ENCODE measurements at regions not wholly inside any gene's neighbourhood (a gene's known extent, or its start where the extent isn't known, plus 50 kb on each side); places are given as distances from the start of the nearest gene placed in this dataset.

DNA sequence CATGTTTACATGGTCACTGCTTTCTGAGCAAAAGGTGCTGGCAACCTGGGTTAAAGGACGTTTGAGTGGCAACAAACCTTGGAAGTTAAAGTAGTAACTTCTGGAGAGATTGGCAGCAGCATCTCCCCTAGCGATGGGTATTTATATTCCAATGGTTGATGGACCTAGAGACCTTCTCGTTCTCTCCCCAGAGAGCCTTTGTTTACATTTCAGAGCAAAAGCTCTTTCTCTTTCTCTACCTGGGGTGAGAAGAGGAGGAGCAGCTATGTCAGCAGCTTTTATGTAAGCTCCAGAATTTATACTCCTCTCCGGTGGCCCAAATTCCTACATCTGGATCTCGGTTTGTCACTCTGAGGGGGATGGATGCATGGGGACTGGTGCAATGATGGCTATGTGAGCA, 213.7 kb upstream of the ARL4C start:
- no peak overlapping the region for H3K27ac Mint-ChIP-seq
- DNase-seq: no peak

DNA sequence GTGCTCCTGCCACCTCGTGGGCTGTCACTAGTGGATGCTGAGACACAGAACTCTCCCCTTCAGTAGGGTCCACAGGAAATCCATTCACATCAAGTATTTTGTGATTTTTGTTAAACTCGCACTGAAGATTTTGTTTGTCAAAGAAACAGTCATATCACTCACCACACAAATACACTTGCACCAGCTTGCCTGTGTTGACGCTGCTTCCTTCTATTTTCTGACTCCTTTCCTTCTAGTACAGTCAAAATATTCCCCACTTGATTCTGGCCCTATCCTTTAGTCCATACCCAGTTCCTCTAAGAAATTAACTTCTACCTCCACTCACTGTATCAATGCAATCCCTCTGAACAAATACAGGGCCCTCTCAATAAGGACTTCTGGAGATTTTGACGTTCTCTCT, 213.2 kb upstream of the ARL4C start:
- no peaks in the 10 kb centered on the region for H3K27me3 Mint-ChIP-seq

More for the DNA sequence above, 213.7 kb upstream of the ARL4C start:
- Histone ChIP-seq H3K4me3 (ENCODE audit: low read depth, low read length) (no peak overlapping the region), H3K9me3 (ENCODE audit: control insufficient read depth in 2 of 2, low read length in 2 of 2) (no peaks in the 10 kb centered on the region), H3K27me3 (ENCODE audit: control insufficient read depth, insufficient read depth, low read length) (peaks cover 2% of the 10 kb centered on the region), H3K36me3 (ENCODE audit: control insufficient read depth, insufficient read depth, low read length) (no peaks in the 10 kb centered on the region), H3K27ac (ENCODE audit: insufficient read depth, low read length, poor library complexity, severe bottlenecking) (no peak overlapping the region), H3K4me1 (ENCODE audit: control insufficient read depth, insufficient read depth, low read length, poor library complexity, severe bottlenecking) (no peaks in the 10 kb centered on the region)
- ATAC-seq (ENCODE audit: low read depth in 2 of 2): no peak
- Mint-ChIP-seq H3K9me3 (peaks cover 0 to 4% (median 0%) of the 10 kb centered on the region in 7 donors), H3K4me3 (no peak overlapping the region), H3K27me3 (no peaks in the 10 kb centered on the region), H3K4me1 (no peaks in the 10 kb centered on the region), H3K36me3 (no peaks in the 10 kb centered on the region)

GRCh38 chr2:234708717-234709116, 211.8 kb upstream of the ARL4C start:
- Mint-ChIP-seq H3K4me3 (no peak overlapping the region), H3K36me3 (no peaks in the 10 kb centered on the region), H3K27ac (no peak overlapping the region), H3K9me3 (peaks cover 0 to 4% (median 0%) of the 10 kb centered on the region in 7 donors), H3K4me1 (no peaks in the 10 kb centered on the region), H3K27me3 (no peaks in the 10 kb centered on the region)
- Histone ChIP-seq H3K27ac (ENCODE audit: insufficient read depth, low read length, poor library complexity, severe bottlenecking) (no peak overlapping the region), H3K27me3 (ENCODE audit: control insufficient read depth, insufficient read depth, low read length) (peaks cover 2% of the 10 kb centered on the region), H3K9me3 (ENCODE audit: control insufficient read depth in 2 of 2, low read length in 2 of 2) (no peaks in the 10 kb centered on the region), H3K4me1 (ENCODE audit: control insufficient read depth, insufficient read depth, low read length, poor library complexity, severe bottlenecking) (no peaks in the 10 kb centered on the region), H3K36me3 (ENCODE audit: control insufficient read depth, insufficient read depth, low read length) (no peaks in the 10 kb centered on the region), H3K4me3 (ENCODE audit: low read depth, low read length) (no peak overlapping the region)
- ATAC-seq (ENCODE audit: low read depth in 2 of 2) (no peak), DNase-seq (no peak)

More for the DNA sequence above, 213.2 kb upstream of the ARL4C start:
- Mint-ChIP-seq H3K27ac (no peak overlapping the region), H3K9me3 (peaks cover 0 to 4% (median 0%) of the 10 kb centered on the region in 7 donors), H3K4me1 (no peaks in the 10 kb centered on the region), H3K36me3 (no peaks in the 10 kb centered on the region), H3K4me3 (no peak overlapping the region)
- no peak overlapping the region for H3K4me3 ChIP-seq (ENCODE audit: low read depth, low read length)
- peaks cover 2% of the 10 kb centered on the region for H3K27me3 ChIP-seq (ENCODE audit: control insufficient read depth, insufficient read depth, low read length)
- H3K36me3 ChIP-seq (ENCODE audit: control insufficient read depth, insufficient read depth, low read length): no peaks in the 10 kb centered on the region
- DNase-seq: no peak
- no peak for ATAC-seq (ENCODE audit: low read depth in 2 of 2)
- no peaks in the 10 kb centered on the region for H3K4me1 ChIP-seq (ENCODE audit: control insufficient read depth, insufficient read depth, low read length, poor library complexity, severe bottlenecking)
- no peaks in the 10 kb centered on the region for H3K9me3 ChIP-seq (ENCODE audit: control insufficient read depth in 2 of 2, low read length in 2 of 2)
- no peak overlapping the region for H3K27ac ChIP-seq (ENCODE audit: insufficient read depth, low read length, poor library complexity, severe bottlenecking)

GRCh38 chr2:234708091-234708683, 211.3 kb upstream of the ARL4C start:
- H3K4me1 ChIP-seq (ENCODE audit: control insufficient read depth, insufficient read depth, low read length, poor library complexity, severe bottlenecking): no peaks in the 10 kb centered on the region
- Mint-ChIP-seq H3K27ac (no peak overlapping the region), H3K27me3 (no peaks in the 10 kb centered on the region), H3K4me3 (no peak overlapping the region), H3K4me1 (no peaks in the 10 kb centered on the region), H3K36me3 (no peaks in the 10 kb centered on the region), H3K9me3 (peaks cover 0 to 4% (median 0%) of the 10 kb centered on the region in 7 donors)
- ATAC-seq (ENCODE audit: low read depth in 2 of 2): no peak
- H3K9me3 ChIP-seq (ENCODE audit: control insufficient read depth in 2 of 2, low read length in 2 of 2): no peaks in the 10 kb centered on the region
- H3K4me3 ChIP-seq (ENCODE audit: low read depth, low read length): no peak overlapping the region
- H3K27me3 ChIP-seq (ENCODE audit: control insufficient read depth, insufficient read depth, low read length): peaks cover 2% of the 10 kb centered on the region
- no peaks in the 10 kb centered on the region for H3K36me3 ChIP-seq (ENCODE audit: control insufficient read depth, insufficient read depth, low read length)
- H3K27ac ChIP-seq (ENCODE audit: insufficient read depth, low read length, poor library complexity, severe bottlenecking): no peak overlapping the region
- DNase-seq: no peak

DNA sequence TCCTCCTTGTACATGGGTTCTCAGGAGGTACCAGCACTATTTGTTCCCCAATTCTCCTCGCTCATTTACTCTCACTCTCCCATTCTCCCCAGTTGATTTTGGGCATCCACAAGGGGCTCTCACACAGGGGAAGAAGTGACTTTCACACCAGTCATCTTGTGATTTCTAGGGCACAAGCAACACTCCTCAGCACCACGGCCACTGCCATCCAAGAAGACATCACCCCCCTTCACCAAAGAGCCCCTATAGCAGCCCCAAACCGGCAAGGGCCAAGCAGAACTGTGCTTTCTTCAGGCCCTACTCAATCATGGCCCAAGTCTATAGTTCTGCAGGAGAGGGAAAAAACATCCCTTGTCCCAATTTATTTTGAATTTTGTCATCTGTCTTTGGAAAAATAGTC, 209.2 kb upstream of the ARL4C start:
- Histone ChIP-seq H3K9me3 (ENCODE audit: control insufficient read depth in 2 of 2, low read length in 2 of 2) (no peaks in the 10 kb centered on the region), H3K27ac (ENCODE audit: insufficient read depth, low read length, poor library complexity, severe bottlenecking) (no peak overlapping the region), H3K4me1 (ENCODE audit: control insufficient read depth, insufficient read depth, low read length, poor library complexity, severe bottlenecking) (no peaks in the 10 kb centered on the region), H3K27me3 (ENCODE audit: control insufficient read depth, insufficient read depth, low read length) (peaks cover 2% of the 10 kb centered on the region), H3K4me3 (ENCODE audit: low read depth, low read length) (no peak overlapping the region), H3K36me3 (ENCODE audit: control insufficient read depth, insufficient read depth, low read length) (no peaks in the 10 kb centered on the region)
- no peak for DNase-seq
- H3K27ac Mint-ChIP-seq: no peak overlapping the region
- H3K27me3 Mint-ChIP-seq: no peaks in the 10 kb centered on the region
- H3K4me3 Mint-ChIP-seq: no peak overlapping the region
- no peaks in the 10 kb centered on the region for H3K36me3 Mint-ChIP-seq
- no peak for ATAC-seq (ENCODE audit: low read depth in 2 of 2)
- H3K4me1 Mint-ChIP-seq: no peaks in the 10 kb centered on the region
- peaks cover 0 to 4% (median 0%) of the 10 kb centered on the region in 7 donors for H3K9me3 Mint-ChIP-seq

- ATAC-seq (ENCODE audit: low read depth in 2 of 2) (no peak), DNase-seq (no peak)
- Histone ChIP-seq H3K27me3 (ENCODE audit: control insufficient read depth, insufficient read depth, low read length) (peaks cover 2% of the 10 kb centered on the region), H3K9me3 (ENCODE audit: control insufficient read depth in 2 of 2, low read length in 2 of 2) (no peaks in the 10 kb centered on the region), H3K36me3 (ENCODE audit: control insufficient read depth, insufficient read depth, low read length) (no peaks in the 10 kb centered on the region), H3K4me1 (ENCODE audit: control insufficient read depth, insufficient read depth, low read length, poor library complexity, severe bottlenecking) (no peaks in the 10 kb centered on the region), H3K27ac (ENCODE audit: insufficient read depth, low read length, poor library complexity, severe bottlenecking) (no peak overlapping the region), H3K4me3 (ENCODE audit: low read depth, low read length) (no peak overlapping the region)
- Mint-ChIP-seq H3K27ac (no peak overlapping the region), H3K9me3 (peaks cover 0 to 5% (median 0%) of the 10 kb centered on the region in 7 donors), H3K4me3 (no peak overlapping the region), H3K36me3 (no peaks in the 10 kb centered on the region), H3K4me1 (no peaks in the 10 kb centered on the region), H3K27me3 (no peaks in the 10 kb centered on the region)
Observed at GRCh38 chr2:234705108-234705507, 208.2 kb upstream of the ARL4C start.

GRCh38 chr2:234703258-234703657, 206.4 kb upstream of the ARL4C start:
- no peak for DNase-seq
- Histone ChIP-seq H3K27me3 (ENCODE audit: control insufficient read depth, insufficient read depth, low read length) (no peaks in the 10 kb centered on the region), H3K4me3 (ENCODE audit: low read depth, low read length) (no peak overlapping the region), H3K36me3 (ENCODE audit: control insufficient read depth, insufficient read depth, low read length) (no peaks in the 10 kb centered on the region), H3K4me1 (ENCODE audit: control insufficient read depth, insufficient read depth, low read length, poor library complexity, severe bottlenecking) (no peaks in the 10 kb centered on the region), H3K27ac (ENCODE audit: insufficient read depth, low read length, poor library complexity, severe bottlenecking) (no peak overlapping the region), H3K9me3 (ENCODE audit: control insufficient read depth in 2 of 2, low read length in 2 of 2) (no peaks in the 10 kb centered on the region)
- H3K9me3 Mint-ChIP-seq: peaks cover 0 to 6% (median 0%) of the 10 kb centered on the region in 7 donors
- no peaks in the 10 kb centered on the region for H3K36me3 Mint-ChIP-seq
- H3K27me3 Mint-ChIP-seq: peaks cover under 1% of the 10 kb centered on the region
- H3K27ac Mint-ChIP-seq: no peak overlapping the region
- no peak for ATAC-seq (ENCODE audit: low read depth in 2 of 2)
- no peak overlapping the region for H3K4me3 Mint-ChIP-seq
- H3K4me1 Mint-ChIP-seq: no peaks in the 10 kb centered on the region

- H3K4me1 Mint-ChIP-seq: no peaks in the 10 kb centered on the region
- H3K27ac Mint-ChIP-seq: no peak overlapping the region
- Histone ChIP-seq H3K4me3 (ENCODE audit: low read depth, low read length) (no peak overlapping the region), H3K27ac (ENCODE audit: insufficient read depth, low read length, poor library complexity, severe bottlenecking) (no peak overlapping the region), H3K27me3 (ENCODE audit: control insufficient read depth, insufficient read depth, low read length) (no peaks in the 10 kb centered on the region), H3K9me3 (ENCODE audit: control insufficient read depth in 2 of 2, low read length in 2 of 2) (peaks cover 0 to under 1% of the 10 kb centered on the region in 2 experiments), H3K4me1 (ENCODE audit: control insufficient read depth, insufficient read depth, low read length, poor library complexity, severe bottlenecking) (no peaks in the 10 kb centered on the region), H3K36me3 (ENCODE audit: control insufficient read depth, insufficient read depth, low read length) (no peaks in the 10 kb centered on the region)
- DNase-seq: no peak
- no peak overlapping the region for H3K4me3 Mint-ChIP-seq
- peaks cover 2 to 6% (median 3%) of the 10 kb centered on the region in 7 donors for H3K9me3 Mint-ChIP-seq
- no peak for ATAC-seq (ENCODE audit: low read depth in 2 of 2)
- no peaks in the 10 kb centered on the region for H3K36me3 Mint-ChIP-seq
- H3K27me3 Mint-ChIP-seq: peaks cover 5% of the 10 kb centered on the region
Observed at GRCh38 chr2:234702731-234703225, 205.9 kb upstream of the ARL4C start.

All from CD4-positive, CD25-positive, alpha-beta regulatory T cell (primary cell).